ENCODE measurements at regions not wholly inside any gene's neighbourhood (a gene's known extent, or its start where the extent isn't known, plus 50 kb on each side); places are given as distances from the start of the nearest gene placed in this dataset.
"Not testable (repeated sequence)": the region's sequence is repeated elsewhere in the genome, so short reads cannot be mapped to it uniquely, and the experiment has no call there.

DNA sequence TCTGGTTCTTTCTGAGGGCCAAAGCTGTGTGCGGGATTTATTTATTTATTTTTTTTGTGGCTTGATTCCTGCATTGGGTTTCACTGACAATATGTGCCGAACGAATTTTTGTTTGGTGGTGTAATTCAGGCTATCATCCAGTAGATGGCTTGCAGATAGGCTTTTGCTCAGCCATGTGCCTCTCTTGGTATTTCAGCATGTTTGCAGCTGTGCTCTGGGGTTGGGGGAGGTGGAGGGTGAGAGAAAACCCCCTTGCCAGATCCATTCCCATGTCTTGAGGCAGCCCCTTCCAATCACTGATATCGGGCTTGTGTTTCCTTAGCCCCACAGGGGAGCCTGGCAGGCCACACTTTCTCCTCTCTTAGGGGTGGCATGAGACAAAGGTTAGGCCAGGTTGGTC, 302.4 kb downstream of the PTGER3 start:
- Histone ChIP-seq H4K5ac (ENCODE audit: insufficient read length, low read depth, low read length) (no peak overlapping the region), H3K23me2 (ENCODE audit: insufficient read length, low read depth, low read length, poor library complexity, severe bottlenecking) (no peaks in the 10 kb centered on the region), H3K4me1 (ENCODE audit: insufficient read depth, low read length) (no peaks in the 10 kb centered on the region), H4K20me1 (ENCODE audit: control insufficient read depth, insufficient read depth, insufficient read length) (no peaks in the 10 kb centered on the region), H3K18ac (ENCODE audit: insufficient read length, low read depth, low read length) (no peak overlapping the region), H4K8ac (replicated peaks; ENCODE audit: insufficient read length, low read depth, low read length) (no peak overlapping the region), H3K27ac (ENCODE audit: insufficient read length, low read depth, low read length) (no peak overlapping the region), H2AK5ac (ENCODE audit: insufficient read length, low read length) (no peak overlapping the region), H3K9me3 (ENCODE audit: control insufficient read depth, low read depth, low read length) (no peaks in the 10 kb centered on the region), H3K14ac (ENCODE audit: insufficient read depth, low read length) (no peak overlapping the region), H3K4ac (ENCODE audit: low read depth, low read length) (no peak overlapping the region), H3K9ac (ENCODE audit: extremely low read depth, insufficient read length, low read length) (no peak overlapping the region), H3K27me3 (ENCODE audit: insufficient read depth, low read length) (no peaks in the 10 kb centered on the region), H2BK15ac (ENCODE audit: low read depth, low read length) (no peak overlapping the region), H3T11ph (ENCODE audit: low read length) (no peak overlapping the region), H3K23ac (ENCODE audit: insufficient read length, low read depth, low read length) (no peak overlapping the region), H2BK20ac (ENCODE audit: low read depth, low read length, poor library complexity, severe bottlenecking) (no peak overlapping the region), H4K91ac (ENCODE audit: insufficient read length, low read depth, low read length) (no peak overlapping the region), H3K79me2 (ENCODE audit: insufficient read depth, low read length) (no peaks in the 10 kb centered on the region), H3K4me2 (ENCODE audit: insufficient read depth, insufficient read length, low read length) (no peak overlapping the region), H3K79me1 (ENCODE audit: insufficient read depth, low read depth, low read length, poor library complexity, severe bottlenecking) (no peaks in the 10 kb centered on the region), H2BK5ac (ENCODE audit: insufficient read length, low read length) (no peak overlapping the region), H2BK120ac (ENCODE audit: low read depth, low read length, poor library complexity, severe bottlenecking) (no peak overlapping the region), H2BK12ac (ENCODE audit: insufficient read length, low read depth, low read length) (no peak overlapping the region), H2AFZ (ENCODE audit: low read length) (no peak overlapping the region), H3K56ac (ENCODE audit: insufficient read length, low read depth, low read length) (no peak overlapping the region)
- DNase-seq: peak; percentile 48
- Mint-ChIP-seq H3K27me3 (ENCODE audit: low read depth) (peaks cover 2% of the 10 kb centered on the region; the same call in 1 of the 2 replicates), H3K27ac (no peak overlapping the region), H3K9me3 (peaks cover 35 to 39% of the 10 kb centered on the region in 2 experiments), H3K4me1 (no peaks in the 10 kb centered on the region; a peak in 1 of 4 replicates), H3K4me3 (no peak overlapping the region), H3K36me3 (ENCODE audit: insufficient read depth in 1 of 3, low read depth in 3 of 3) (peaks cover 0 to 27% (median 6%) of the 10 kb centered on the region in 3 experiments; a peak in 4 of 7 replicates)
- TF ChIP-seq CTCF (conservative IDR thresholded peaks at IDR 0.05): peak; percentile 67
- no CpG with 5 or more reads among the region's 4 CpGs for WGBS (ENCODE audit: extremely low coverage, insufficient read length, low lambda C conversion rate)

- H3K18ac ChIP-seq (ENCODE audit: insufficient read length, low read depth, low read length); H3T11ph ChIP-seq (ENCODE audit: low read length); H4K5ac ChIP-seq (ENCODE audit: insufficient read length, low read depth, low read length); H2BK15ac ChIP-seq (ENCODE audit: low read depth, low read length); H3K79me1 ChIP-seq (ENCODE audit: insufficient read depth, low read depth, low read length, poor library complexity, severe bottlenecking); H2AK5ac ChIP-seq (ENCODE audit: insufficient read length, low read length); H2BK20ac ChIP-seq (ENCODE audit: low read depth, low read length, poor library complexity, severe bottlenecking); DNase-seq; H3K9me3 ChIP-seq (ENCODE audit: control insufficient read depth, low read depth, low read length); H3K27ac Mint-ChIP-seq; H3K27me3 Mint-ChIP-seq (ENCODE audit: low read depth); H3K4me2 ChIP-seq (ENCODE audit: insufficient read depth, insufficient read length, low read length); H3K27me3 ChIP-seq (ENCODE audit: insufficient read depth, low read length); H4K20me1 ChIP-seq (ENCODE audit: control insufficient read depth, insufficient read depth, insufficient read length); H3K56ac ChIP-seq (ENCODE audit: insufficient read length, low read depth, low read length); H2BK120ac ChIP-seq (ENCODE audit: low read depth, low read length, poor library complexity, severe bottlenecking); H3K27ac ChIP-seq (ENCODE audit: insufficient read length, low read depth, low read length); H3K23ac ChIP-seq (ENCODE audit: insufficient read length, low read depth, low read length); H3K4ac ChIP-seq (ENCODE audit: low read depth, low read length); H4K91ac ChIP-seq (ENCODE audit: insufficient read length, low read depth, low read length); H3K4me3 Mint-ChIP-seq; H3K23me2 ChIP-seq (ENCODE audit: insufficient read length, low read depth, low read length, poor library complexity, severe bottlenecking); H3K79me2 ChIP-seq (ENCODE audit: insufficient read depth, low read length); H3K14ac ChIP-seq (ENCODE audit: insufficient read depth, low read length); H3K4me1 Mint-ChIP-seq; H3K4me1 ChIP-seq (ENCODE audit: insufficient read depth, low read length); H2BK5ac ChIP-seq (ENCODE audit: insufficient read length, low read length); H2BK12ac ChIP-seq (ENCODE audit: insufficient read length, low read depth, low read length); H4K8ac ChIP-seq (replicated peaks; ENCODE audit: insufficient read length, low read depth, low read length); H2AFZ ChIP-seq (ENCODE audit: low read length); H3K9ac ChIP-seq (ENCODE audit: extremely low read depth, insufficient read length, low read length): not testable (repeated sequence)
- WGBS (ENCODE audit: extremely low coverage, insufficient read length, low lambda C conversion rate): no CpG with 5 or more reads among the region's 1 CpG
- Mint-ChIP-seq H3K36me3 (ENCODE audit: insufficient read depth in 1 of 3, low read depth in 3 of 3) (peaks cover 0 to 27% (median 6%) of the 10 kb centered on the region in 3 experiments; a peak in 4 of 7 replicates), H3K9me3 (peaks cover 35 to 39% of the 10 kb centered on the region in 2 experiments)
Measured at GRCh38 chr1:70746062-70746461, 301.6 kb downstream of the PTGER3 start.

Measured in H9 (cell line).